NCI-H128 (cell line): ENCODE measurements at regions not wholly inside any gene's neighbourhood (a gene's known extent, or its start where the extent isn't known, plus 50 kb on each side); places are given as distances from the start of the nearest gene placed in this dataset.
"Not testable (repeated sequence)": the region's sequence is repeated elsewhere in the genome, so short reads cannot be mapped to it uniquely, and the experiment has no call there.

Experiments
- DNase-seq: peaks from one replicate; lab custom pipeline; 2025; ENCODE audit not compliant: unreplicated experiment; lab: John Stamatoyannopoulos, UW

DNA sequence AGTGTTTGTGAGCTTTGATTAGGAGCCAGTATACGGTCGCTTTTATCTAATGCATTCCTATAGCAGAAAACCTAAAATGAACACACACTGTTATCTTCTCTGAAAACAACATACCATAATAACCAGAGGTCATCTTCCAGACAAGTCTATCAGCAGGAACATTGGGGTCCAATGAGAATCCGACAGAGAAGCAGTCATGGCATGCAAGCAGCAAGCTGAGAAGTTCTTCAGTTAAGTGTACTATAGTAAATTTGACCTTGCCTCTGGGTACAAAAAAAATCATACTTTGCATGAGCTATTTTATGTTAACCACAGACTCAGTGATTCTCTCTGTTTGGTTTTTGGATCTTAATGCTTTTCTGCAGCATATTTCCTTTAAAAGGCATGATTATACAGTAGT is 1505.1 kb downstream of the PCDH9 start:
- DNase-seq, result no peak

DNA sequence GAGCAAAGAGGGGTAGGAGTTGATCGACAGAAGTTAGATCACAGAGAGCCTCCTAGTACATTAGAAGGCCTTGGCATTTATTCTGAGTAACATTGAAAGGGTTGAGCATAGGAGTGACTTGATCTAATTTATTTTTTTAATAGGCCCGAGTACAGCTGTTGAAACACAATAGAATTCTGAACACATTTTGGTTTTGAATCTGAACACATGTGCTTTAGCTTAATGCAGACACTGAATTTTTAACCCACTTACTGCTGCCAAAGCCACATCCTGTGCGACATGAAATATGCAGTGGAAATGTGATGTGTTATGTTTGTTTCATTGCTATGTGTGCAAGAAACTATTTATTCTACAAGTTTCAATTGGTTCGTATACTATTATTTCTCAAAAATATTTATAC is 1505.9 kb downstream of the PCDH9 start:
- no peak for DNase-seq

DNA sequence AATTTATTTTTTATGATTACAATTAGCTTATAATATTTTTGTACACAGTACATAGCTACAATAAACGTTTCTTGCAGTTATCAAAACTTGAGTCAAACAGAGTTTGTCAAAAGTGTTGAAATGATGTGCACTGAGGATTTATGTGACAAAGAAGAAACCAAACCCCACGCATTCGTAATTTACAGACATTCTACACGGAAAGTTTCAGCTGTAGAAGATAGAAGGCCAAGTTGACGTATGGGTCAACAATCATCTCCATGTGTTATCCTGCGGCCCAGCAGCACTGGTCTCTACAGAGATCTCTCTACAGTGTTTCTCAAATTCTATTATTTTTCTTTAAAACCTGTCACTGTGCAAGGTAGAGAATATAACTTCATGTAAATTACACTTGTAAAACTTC is 1507.6 kb downstream of the PCDH9 start:
- DNase-seq, result no peak

DNA sequence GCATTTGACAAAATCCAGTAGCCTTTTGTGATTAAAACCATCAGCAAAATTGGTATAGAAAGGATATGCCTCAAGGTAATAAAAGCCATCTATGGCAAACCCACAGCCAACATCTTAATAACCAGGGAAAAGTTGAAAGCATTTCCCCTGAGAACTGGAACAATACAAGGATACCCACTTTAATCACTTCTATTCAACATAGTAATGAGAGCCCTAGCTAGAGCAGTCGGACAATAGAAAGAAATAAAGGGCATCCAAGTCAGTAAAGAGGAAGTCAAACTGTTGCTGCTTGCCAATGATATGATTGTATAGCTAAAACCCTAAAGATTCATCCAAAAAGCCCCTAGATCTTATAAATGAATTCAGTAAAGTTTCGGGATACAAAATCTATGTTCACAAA is 1510.3 kb downstream of the PCDH9 start:
- DNase-seq, result no peak

DNA sequence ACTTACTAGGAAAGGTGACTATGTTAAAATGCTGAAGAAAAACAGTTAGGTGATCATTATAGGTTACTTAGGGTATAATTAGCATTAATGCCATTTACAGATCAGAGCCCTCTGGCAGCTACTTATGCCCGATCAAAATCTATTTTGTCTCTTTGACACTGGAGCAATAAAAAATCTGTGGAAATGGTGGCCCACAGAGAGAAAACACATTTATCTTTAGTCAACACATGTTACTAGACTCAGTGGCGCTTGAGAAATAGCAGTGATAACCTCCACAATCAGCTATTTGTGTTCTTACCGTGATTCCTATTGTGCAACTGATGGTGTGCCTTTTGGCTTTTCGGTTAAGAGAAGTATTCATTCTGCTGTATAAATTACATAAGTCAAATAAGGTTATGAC is 1519.6 kb downstream of the PCDH9 start:
- DNase-seq, result no peak

DNA sequence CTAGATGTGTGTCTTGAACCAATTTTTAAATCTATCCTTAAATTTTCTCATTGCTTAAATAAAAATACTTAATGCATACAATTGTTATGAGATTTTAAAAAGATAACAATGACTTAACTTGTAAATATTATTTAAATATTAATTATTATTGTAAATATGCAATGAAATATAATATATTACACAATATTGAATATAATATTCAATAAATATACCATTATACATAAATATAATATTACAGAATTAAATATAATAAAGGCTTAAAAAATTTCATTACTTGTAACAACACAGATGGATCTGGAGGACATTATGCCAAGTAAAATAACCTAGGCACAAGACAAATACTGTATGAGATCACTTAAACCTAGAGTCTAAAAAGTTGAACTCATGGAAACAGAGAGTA is 1532.3 kb downstream of the PCDH9 start:
- DNase-seq, result no peak

DNA sequence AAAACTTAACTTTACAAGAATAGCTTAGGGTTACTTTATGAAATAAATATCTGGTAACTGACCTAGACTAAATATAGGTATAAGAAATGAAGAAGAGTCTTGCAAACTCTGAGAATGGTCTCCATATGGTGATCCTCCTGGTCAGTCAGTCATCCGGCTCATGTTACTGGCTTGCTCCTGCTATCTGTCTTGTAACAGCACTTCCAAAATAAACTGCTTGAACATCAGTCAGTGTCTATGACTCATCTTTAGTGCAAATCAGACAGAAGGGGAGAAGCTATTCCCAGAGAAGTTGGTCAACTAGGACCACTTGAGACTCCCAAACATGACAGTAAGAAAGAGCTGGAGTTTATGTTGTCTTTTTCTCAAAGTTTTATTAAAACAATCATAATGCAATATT is 1550.9 kb downstream of the PCDH9 start:
- no peak for DNase-seq

DNA sequence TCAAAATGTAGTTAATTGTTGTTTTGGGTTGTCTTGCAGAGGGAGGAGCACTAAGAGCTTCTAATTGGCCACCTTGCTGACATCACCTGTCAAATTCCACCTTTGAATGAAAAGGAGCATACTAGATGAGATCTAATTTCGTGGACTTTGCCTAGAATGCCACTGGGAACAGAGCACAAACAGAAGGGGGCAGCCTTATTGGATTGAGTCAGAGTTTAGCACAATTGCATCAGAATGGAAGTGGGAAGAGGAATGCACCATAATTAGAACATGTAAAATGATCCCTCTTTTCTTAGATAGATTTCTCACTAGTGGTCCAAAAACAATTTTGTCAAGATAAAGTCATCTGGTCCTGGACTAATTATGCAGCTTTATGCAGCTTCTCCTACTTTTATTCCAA is 1552.2 kb downstream of the PCDH9 start:
- DNase-seq, result no peak

DNA sequence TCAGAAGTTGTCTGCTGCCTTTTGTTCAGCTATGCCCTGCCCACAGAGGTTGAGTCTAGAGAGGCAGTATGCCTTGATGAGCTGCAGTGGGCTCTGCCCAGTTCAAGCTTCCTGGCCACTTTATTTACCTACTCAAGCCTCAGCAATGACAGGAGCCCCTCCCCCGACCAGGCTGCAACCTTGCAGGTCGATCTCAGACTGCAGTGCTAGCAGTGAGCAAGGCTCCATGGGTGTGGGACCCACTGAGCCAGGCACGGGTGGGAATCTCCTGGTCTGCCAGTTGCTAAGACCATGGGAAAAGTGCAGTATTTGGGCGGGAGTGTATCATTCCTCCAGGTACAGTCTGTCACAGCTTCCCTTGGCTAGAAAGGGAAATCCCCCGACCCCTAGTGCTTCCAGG is 1554.8 kb downstream of the PCDH9 start:
- DNase-seq, result not testable (repeated sequence)

DNA sequence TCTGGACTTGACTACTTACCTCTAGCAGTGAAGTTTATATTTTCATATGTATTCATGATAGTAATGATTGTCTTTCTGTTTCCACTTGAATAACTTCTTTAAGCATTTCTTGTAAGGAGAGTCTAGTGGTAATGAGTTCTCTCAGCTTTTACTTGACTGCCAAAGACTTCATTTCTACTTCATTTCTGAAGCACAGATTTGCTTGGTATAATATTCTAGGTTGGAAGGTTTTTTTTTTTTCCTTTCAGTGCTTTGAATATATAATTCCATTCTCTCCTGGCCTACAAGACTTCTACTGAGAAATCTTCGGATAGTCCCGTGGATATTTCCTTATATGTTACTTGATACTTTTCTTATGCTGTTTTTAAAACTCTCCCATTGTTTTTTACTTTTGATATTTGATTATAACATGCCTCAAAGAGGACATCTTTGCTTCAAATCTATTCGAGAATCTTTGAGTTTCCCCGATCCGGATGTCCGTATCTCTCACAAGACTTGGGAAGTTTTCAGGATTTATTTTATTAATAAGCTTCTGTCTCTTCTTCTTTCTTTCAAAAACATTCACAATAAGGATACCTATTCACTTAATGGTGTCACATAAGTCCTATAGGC is 1560.0 kb downstream of the PCDH9 start:
- no peak for DNase-seq

DNA sequence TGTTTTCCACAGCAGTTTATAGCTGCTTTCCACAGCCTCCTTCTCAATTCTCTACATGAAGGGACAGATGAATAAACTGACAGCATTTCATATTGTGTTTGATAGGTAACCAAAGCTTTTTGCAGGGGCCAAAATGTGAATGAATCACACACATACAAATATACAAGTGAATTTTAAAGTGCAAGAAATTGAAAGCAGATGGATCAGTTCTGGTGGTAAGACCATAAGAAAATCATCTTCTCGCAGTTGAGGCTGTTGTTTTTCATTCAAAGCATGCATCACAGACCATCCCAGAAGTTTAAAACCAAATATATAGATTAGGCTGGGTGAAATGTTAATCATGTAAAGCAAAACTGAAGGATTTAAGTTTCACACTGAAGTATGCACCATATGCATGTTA is 1569.4 kb downstream of the PCDH9 start:
- no peak for DNase-seq

DNA sequence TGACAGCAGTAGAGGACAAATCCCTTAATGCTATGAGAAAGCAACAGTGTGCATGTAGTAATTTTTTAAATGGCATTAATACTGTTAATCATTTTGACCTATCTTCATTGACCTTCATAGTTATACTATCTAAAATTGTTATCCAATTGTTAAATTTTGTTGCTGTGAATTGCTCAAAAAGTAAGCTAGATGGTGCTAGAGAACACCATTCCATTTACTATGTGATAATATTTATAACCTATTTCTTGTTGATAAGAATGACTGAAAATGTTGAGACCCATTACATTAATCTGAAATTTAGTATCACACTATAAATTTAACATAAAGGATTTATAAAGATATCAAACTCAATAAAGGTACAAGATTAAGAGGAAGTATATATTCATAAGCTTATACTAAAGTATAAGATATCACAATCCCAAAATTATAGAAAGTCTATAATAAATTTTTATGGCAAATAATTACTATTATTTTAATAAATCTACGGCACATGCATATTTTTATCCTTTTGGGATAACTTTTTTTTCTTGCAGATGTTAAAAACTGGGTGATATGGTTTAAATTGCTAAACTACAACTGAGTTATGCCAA is 1573.3 kb downstream of the PCDH9 start:
- no peak for DNase-seq

DNA sequence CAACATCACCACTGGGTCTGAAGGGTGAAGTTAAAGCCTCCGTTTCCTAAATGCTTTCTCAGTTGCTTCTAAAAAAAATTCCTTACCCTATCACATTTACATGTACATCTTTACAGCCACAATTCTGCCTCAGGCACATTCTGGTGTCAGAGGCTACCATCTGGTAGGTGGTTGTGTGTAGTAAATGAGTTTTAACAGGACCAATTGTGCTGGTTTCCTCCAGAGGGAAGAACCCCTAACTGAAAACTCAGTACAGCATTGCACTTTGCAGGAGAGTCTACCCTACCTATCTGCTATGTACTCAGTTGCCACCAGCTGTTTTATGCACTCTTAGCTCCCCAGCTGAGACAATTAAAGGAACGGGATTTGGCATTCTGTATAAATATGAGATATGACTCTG is 1576.5 kb downstream of the PCDH9 start:
- no peak for DNase-seq

DNA sequence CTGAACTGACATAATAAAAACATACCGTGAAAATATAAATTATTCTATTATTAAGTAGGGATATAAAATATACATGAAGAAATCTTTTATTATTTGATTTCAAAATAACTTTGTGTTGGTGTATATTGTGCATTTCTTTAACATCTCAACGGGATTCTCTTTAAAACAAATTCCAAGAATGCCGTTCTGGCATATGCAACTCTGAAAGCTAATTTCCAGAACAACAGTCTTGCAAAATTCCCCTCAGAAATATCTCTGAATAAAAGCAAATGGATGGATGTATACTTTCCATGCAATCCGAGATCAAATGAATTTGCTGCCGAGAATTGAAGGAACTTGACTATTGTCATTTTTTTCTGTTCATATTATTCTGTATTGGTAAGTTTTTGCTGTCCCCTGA is 1579.8 kb downstream of the PCDH9 start:
- no peak for DNase-seq

DNA sequence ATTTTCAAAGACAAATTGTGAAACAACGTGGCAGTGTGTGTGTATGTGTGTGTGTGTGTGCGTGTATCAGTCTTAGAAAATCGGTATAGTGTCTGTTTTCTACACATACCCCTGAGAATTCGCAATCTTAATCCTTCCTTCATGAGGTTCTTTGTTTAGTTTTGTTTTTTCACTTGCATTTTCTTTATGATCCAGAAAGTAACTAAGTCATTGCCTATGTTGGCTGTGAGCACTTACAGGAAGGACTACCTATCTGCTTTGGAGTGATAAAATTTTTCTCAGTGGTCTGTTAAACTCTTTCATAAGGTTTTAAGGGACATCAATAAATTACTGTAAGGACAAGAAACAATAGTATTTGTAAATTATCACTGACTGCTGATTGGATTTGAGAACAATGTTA is 1587.1 kb downstream of the PCDH9 start:
- no peak for DNase-seq

DNA sequence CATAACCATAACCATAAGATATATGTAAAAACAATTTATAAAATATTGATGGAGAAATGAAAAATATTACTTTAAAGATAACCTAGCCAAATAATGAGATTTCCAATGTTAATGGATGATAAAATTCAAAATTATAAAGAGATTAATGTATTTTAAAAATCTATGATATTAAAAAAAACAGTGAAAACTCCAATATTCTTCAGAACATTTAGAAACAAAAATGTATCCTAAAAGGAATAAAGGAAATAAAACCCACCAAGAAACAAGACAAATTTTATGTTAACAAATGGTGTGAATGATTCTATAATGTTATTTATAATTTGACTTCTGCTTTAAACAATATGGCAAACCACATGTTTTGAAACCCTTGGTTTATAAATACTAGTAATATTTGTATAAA is 1587.8 kb downstream of the PCDH9 start:
- no peak for DNase-seq

DNA sequence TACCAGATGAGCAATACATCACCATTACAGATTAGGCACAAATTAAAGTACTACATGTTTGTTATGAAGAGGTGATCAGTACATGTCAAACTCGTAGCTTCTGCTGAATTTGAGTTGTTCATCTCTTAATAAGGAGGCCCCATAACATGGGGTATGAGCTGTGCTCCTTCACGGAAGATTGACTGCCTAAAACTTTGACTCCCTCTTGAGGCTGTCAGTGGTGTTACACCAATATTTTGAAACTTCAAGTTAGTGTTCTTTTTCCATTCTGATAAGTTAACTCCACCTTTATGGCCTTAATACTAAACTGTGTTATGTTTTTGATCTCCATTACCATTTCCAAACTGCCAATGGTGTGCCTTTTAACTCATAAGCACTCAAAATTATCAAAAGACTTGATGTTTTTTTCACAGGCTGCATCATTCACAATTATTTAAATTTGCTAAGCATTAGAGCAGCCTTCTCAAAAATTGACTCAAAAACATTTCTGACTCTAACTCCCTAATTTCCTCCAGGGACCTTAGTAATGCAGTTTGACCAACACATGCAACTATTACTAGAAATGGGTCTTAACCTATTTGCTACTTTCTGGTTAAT is 1591.5 kb downstream of the PCDH9 start:
- DNase-seq, result no peak

DNA sequence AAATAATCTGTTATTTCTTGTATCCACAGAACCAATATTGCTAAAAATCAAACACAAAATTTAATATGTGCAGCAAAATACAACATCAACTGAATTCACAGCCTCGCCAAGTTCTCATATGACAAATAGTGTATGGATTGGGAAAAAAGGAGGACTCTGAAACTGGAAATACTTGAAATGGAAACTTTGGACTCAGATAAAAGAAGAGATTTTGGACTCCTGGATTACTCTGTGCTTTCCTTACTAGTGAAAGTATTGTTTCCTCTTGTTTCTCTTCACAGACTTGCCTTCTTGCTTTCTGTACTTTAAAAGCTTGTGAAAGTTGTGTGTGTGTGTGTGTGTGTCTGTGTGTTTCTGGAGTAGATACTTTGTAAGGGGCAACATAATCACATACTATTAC is 1596.3 kb downstream of the PCDH9 start:
- no peak for DNase-seq

DNA sequence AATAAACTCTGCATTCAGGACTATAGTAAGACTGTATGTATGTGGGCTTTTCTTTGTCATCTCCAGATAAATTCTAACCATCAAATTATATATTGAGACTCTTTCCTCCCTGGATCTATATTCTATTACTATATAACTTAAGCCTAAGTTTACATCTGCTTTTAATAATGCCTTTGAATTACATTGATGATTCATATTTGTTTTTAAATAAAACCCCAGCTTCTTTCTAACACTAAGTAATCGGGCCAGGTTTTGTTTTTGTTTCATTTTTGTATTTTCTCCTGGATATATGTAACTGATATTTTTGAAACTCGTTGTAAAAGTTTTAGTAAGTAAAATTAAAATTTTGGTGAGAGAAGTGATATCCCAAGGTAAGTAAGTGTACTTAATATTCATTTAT is 1599.1 kb downstream of the PCDH9 start:
- DNase-seq, result no peak

DNA sequence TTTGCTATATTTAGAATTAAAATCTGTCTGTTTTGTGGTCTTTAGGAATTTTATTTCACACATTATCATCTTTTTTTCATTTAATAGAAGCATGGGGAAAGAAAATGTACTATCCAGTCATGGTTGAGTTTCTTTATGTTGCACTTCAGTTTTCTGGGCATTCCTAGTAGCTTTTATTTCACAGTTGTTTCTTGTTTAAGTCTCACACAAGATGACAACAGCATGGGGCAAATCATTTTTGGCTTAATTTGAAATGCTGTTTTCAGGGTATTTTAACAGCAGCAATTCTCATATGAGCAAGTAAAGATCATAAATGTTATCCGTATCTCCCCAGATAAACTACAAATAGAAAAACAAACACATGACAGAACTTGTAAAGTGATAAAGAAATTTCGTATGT is 1600.2 kb downstream of the PCDH9 start:
- no peak for DNase-seq

DNA sequence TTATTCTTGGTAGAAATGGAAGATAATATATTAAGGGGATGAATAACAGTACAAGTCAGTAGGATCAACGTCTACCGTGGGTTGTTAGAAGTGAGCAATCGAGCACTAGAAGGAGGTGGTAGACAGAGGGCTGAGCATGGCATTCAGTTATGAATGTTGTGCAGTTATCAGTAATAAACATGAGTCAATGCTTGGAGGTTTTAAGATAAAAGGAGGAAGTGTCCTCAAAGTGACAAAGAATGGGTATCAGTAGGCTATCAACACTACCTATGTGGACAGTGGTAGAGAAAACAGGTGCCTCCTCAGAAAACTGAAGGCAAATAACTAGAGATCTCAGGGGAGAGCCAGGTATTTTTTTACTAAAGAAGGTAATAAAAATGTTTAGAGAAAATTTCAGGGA is 1607.0 kb downstream of the PCDH9 start:
- no peak for DNase-seq

DNA sequence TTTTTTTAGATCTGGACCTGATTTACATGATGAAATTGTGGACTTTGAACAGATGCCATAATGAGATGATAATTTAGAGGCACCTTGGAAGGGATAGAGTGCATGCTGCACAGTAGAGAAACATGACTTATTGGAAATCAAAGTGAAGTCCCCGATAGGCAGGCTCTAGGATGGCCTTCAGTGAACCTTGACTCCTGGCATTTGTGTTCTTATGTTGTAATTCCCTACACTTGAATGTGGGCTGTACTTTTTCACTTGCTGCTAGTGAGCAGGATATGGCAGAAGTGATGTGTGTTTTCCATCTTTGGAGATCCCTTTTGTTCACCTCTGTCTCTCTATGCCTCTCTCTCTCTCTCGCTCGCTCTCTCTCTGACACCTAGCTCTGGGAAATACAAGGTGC is 1614.6 kb downstream of the PCDH9 start:
- DNase-seq, result no peak

DNA sequence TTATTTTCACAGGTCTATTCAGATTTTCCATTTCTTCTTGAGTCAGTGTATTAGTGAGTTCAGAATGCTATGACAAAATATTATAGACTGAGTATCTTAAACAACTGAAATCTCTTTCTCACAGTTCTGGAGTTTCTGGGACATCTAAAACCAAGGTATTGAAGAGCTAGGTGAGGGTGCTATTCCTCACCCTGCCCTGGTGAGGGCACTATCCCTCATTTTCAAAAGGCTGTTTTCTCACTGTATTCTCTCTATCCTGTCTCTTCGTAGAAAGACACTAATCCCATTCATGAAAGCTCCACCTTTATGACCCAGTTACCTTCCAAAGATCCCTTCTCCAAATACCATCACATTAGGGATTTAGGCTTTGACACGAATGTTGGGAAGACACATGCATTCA is 1617.1 kb downstream of the PCDH9 start:
- DNase-seq, result no peak
